ENCODE measurements at regions not wholly inside any gene's neighbourhood (a gene's known extent, or its start where the extent isn't known, plus 50 kb on each side); places are given as distances from the start of the nearest gene placed in this dataset.

- TF ChIP-seq REST (IDR thresholded peaks at IDR 0.05; ENCODE audit: insufficient read depth in 1 of 2, low read depth in 2 of 2, low read length in 2 of 2) (no peak), TAF1 (IDR thresholded peaks at IDR 0.05; ENCODE audit: borderline replicate concordance, insufficient read depth, low read length) (no peak), SIN3A (IDR thresholded peaks at IDR 0.05; ENCODE audit: borderline replicate concordance, insufficient read depth, low read length) (no peak), POLR2AphosphoS5 (IDR thresholded peaks at IDR 0.05; ENCODE audit: low read depth, low read length) (no peak)
Measured at GRCh38 chr6:8195040-8195713, 92.8 kb upstream of the EEF1E1 start.

Data from PFSK-1 (cell line).